Islet of Langerhans (tissue), 1 donor: ENCODE measurements at regions not wholly inside any gene's neighbourhood (a gene's known extent, or its start where the extent isn't known, plus 50 kb on each side); places are given as distances from the start of the nearest gene placed in this dataset.

Experiments
- FAIRE-seq: peaks from one replicate; lab custom pipeline; 2011; peaks lifted over from hg19 to GRCh38; lab: Jason Lieb, UNC

GRCh38 chr6:14674458-14674857, 556.9 kb downstream of the CD83 start:
- no peak for FAIRE-seq

GRCh38 chr6:14674867-14675648, 557.5 kb downstream of the CD83 start:
- FAIRE-seq, result no peak

- no peak for FAIRE-seq
Observed at GRCh38 chr6:14676064-14676463, 558.5 kb downstream of the CD83 start.

GRCh38 chr6:14676977-14677781, 559.6 kb downstream of the CD83 start:
- FAIRE-seq, result no peak

- FAIRE-seq, result no peak
Observed at GRCh38 chr6:14681699-14682487, 564.0 kb upstream of the JARID2 start.

- FAIRE-seq, result no peak
Observed at GRCh38 chr6:14682812-14683211, 563.1 kb upstream of the JARID2 start.

- FAIRE-seq, result no peak
Observed at GRCh38 chr6:14689639-14690038, 556.2 kb upstream of the JARID2 start.

- FAIRE-seq, result no peak
Observed at GRCh38 chr6:14690120-14691056, 555.5 kb upstream of the JARID2 start.

- no peak for FAIRE-seq
Observed at GRCh38 chr6:14692208-14692607, 553.7 kb upstream of the JARID2 start.

GRCh38 chr6:14693301-14694192, 552.3 kb upstream of the JARID2 start:
- FAIRE-seq, result no peak

- no peak for FAIRE-seq
Observed at GRCh38 chr6:14694308-14694707, 551.6 kb upstream of the JARID2 start.

GRCh38 chr6:14695579-14695978, 550.3 kb upstream of the JARID2 start:
- FAIRE-seq, result no peak

GRCh38 chr6:14696367-14696766, 549.5 kb upstream of the JARID2 start:
- no peak for FAIRE-seq

- FAIRE-seq, result no peak
Observed at GRCh38 chr6:14697427-14697826, 548.4 kb upstream of the JARID2 start.

- no peak for FAIRE-seq
Observed at GRCh38 chr6:14699803-14700601, 545.9 kb upstream of the JARID2 start.

GRCh38 chr6:14701946-14702345, 543.9 kb upstream of the JARID2 start:
- FAIRE-seq, result no peak

- no peak for FAIRE-seq
Observed at GRCh38 chr6:14702678-14703077, 543.2 kb upstream of the JARID2 start.

- FAIRE-seq, result no peak
Observed at GRCh38 chr6:14703586-14703985, 542.3 kb upstream of the JARID2 start.

GRCh38 chr6:14704383-14705271, 541.2 kb upstream of the JARID2 start:
- no peak for FAIRE-seq
